GM23248 (cell line): ENCODE measurements at regions not wholly inside any gene's neighbourhood (a gene's known extent, or its start where the extent isn't known, plus 50 kb on each side); places are given as distances from the start of the nearest gene placed in this dataset.

Source experiments
- DNase-seq: peaks from one replicate; pipeline ENCODE4 v3.0.0-alpha.2; 2015
- H2AFZ ChIP-seq: fragments of 200-600 bp; sonication (generic); 2 replicates; pipeline ENCODE4 v1.6.1; 2016; ENCODE audit warnings: antibody characterized with exemption
- H3F3A ChIP-seq: fragments of 200-600 bp; sonication (generic); 2 replicates; pipeline ENCODE4 v1.6.1; 2016; ENCODE audit warnings: mild to moderate bottlenecking, antibody characterized with exemption, mixed run types; ENCODE audit not compliant: insufficient read depth
- H3K27ac ChIP-seq: fragments of 200-600 bp; sonication (generic); 2 replicates; pipeline ENCODE4 v1.5.1; 2016; ENCODE audit warnings: mild to moderate bottlenecking
- H3K27me3 ChIP-seq: fragments of 200-600 bp; sonication (generic); replicated peaks from 2 replicates; pipeline ENCODE4 v1.6.1; 2016; ENCODE audit warnings: mild to moderate bottlenecking; ENCODE audit not compliant: insufficient read depth
- H3K36me3 ChIP-seq: fragments of 200-600 bp; sonication (generic); 2 replicates; pipeline ENCODE4 v1.6.1; 2016; ENCODE audit warnings: low read depth, mild to moderate bottlenecking
- H3K4me1 ChIP-seq: fragments of 200-600 bp; sonication (generic); 2 replicates; pipeline ENCODE4 v1.6.1; 2016; ENCODE audit warnings: mild to moderate bottlenecking; ENCODE audit not compliant: insufficient read depth
- H3K4me2 ChIP-seq: fragments of 200-600 bp; sonication (generic); one replicate; pipeline ENCODE4 v1.6.1; 2016; ENCODE audit warnings: mild to moderate bottlenecking; ENCODE audit not compliant: unreplicated experiment
- H3K4me3 ChIP-seq: fragments of 200-600 bp; sonication (generic); 2 replicates; pipeline ENCODE4 v1.5.1; 2016; ENCODE audit warnings: mild to moderate bottlenecking
- H3K79me2 ChIP-seq: fragments of 200-600 bp; sonication (generic); 2 replicates; pipeline ENCODE4 v1.6.1; 2016; ENCODE audit warnings: mild to moderate bottlenecking; ENCODE audit not compliant: insufficient read depth
- H3K9ac ChIP-seq: fragments of 200-600 bp; sonication (generic); 2 replicates; pipeline ENCODE4 v1.6.1; 2016; ENCODE audit warnings: mild to moderate bottlenecking
- H3K9me2 ChIP-seq: fragments of 200-600 bp; sonication (generic); 2 replicates; pipeline ENCODE4 v1.6.1; 2016; ENCODE audit warnings: mixed run types, mild to moderate bottlenecking, moderate library complexity; ENCODE audit not compliant: insufficient read depth
- H3K9me3 ChIP-seq: fragments of 200-600 bp; sonication (generic); one replicate; pipeline ENCODE4 v1.6.1; 2017; ENCODE audit warnings: low read depth
- H4K20me1 ChIP-seq: fragments of 200-600 bp; sonication (generic); 2 replicates; pipeline ENCODE4 v1.6.0; 2016; ENCODE audit not compliant: insufficient read depth
- EZH2 ChIP-seq: fragments of 200-600 bp; sonication (generic); IDR thresholded peaks from 2 replicates; pipeline ENCODE4 v1.6.1; 2018; ENCODE audit warnings: antibody characterized with exemption, mild to moderate bottlenecking; ENCODE audit not compliant: insufficient read depth, poor library complexity, severe bottlenecking
- EZH2phosphoT487 ChIP-seq: fragments of 200-600 bp; sonication (generic); IDR thresholded peaks from 2 replicates; pipeline ENCODE4 v1.6.1; 2018; ENCODE audit warnings: antibody characterized with exemption, moderate library complexity, mild to moderate bottlenecking, low read depth; ENCODE audit not compliant: insufficient read depth
- WGBS, 2 experiments: methylation state at CpG; one replicate each; pipeline ENCODE4 v1.1.6; 2015 to 2017; ENCODE audit warnings: low lambda C conversion rate in 2 of 2, low coverage in 1 of 2; ENCODE audit errors: missing lambda C conversion rate in 2 of 2; 5-methylcytosine and 5-hydroxymethylcytosine counted together
- in situ Hi-C: fragments of 300-500 bp; cut with MboI; formaldehyde crosslinking; loops from 2 replicates; pipeline ENCODE4 v1.15.0; 2020

DNA sequence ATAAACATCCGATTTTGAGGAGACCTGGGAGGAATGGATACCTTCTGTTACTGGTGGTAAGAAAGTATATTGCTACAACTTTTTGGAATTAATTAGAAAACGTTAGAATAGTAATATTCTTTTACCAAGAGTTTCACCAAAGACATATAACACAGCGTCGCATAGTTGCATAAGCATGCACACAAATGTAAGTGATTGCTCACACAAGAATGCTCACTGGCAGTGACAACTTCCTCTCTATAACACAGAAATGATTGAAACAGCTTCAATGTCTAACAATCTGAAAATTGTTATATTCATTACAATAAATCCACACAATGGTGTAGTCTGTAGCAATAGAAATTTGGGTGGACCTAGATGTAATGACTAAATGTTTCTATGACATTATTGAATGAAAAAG, 998.6 kb downstream of the TTLL7 start:
- in situ Hi-C loops = no loop called here
- WGBS, 2 experiments = 67 to 72% methylated on average over 4 of the region's 4 CpGs
- DNase-seq = peak; percentile 14

DNA sequence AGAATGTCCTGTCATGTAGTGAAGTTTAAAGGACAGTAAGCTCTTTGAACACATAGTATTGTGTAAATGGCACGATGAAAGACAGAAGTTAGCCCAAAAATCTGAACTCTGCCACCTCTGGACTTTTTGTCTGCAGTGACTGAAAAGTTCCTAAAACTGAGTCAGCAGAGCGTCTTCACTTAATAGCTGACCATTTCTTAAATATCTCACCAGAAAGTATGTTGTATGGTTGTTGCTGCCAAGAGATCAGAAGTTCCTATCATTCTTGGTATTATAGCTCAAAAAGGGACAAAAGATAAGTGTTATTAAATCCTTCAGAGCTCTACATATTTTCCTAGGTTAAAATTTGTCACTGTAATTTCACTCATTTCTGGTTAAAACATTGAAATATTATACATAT, 1003.0 kb downstream of the TTLL7 start:
- H3K4me3 ChIP-seq = no peak overlapping the region
- no peaks in the 10 kb centered on the region for H3K27me3 ChIP-seq
- peaks cover 13% of the 10 kb centered on the region for H3K4me1 ChIP-seq
- H3K79me2 ChIP-seq = no peaks in the 10 kb centered on the region
- no peaks in the 10 kb centered on the region for H3K9me3 ChIP-seq
- WGBS, 2 experiments = 35% methylated on average over 2 of the region's 2 CpGs
- H3K27ac ChIP-seq = no peak overlapping the region
- TF ChIP-seq EZH2phosphoT487 = no peak
- no peak for TF ChIP-seq EZH2
- H3K9me2 ChIP-seq = no peaks in the 10 kb centered on the region
- no peaks in the 10 kb centered on the region for H3F3A ChIP-seq
- H3K36me3 ChIP-seq = no peaks in the 10 kb centered on the region
- H3K9ac ChIP-seq = no peak overlapping the region
- no peaks in the 10 kb centered on the region for H4K20me1 ChIP-seq
- peak overlapping the region; percentile 44 for H3K4me2 ChIP-seq
- in situ Hi-C loops = no loop called here
- H2AFZ ChIP-seq = 0 out of 2 replicates have a peak overlapping the region, but pooled peaks have one; percentile 7
- DNase-seq = peak; percentile 28

More for the DNA sequence above, 998.6 kb downstream of the TTLL7 start:
- no peaks in the 10 kb centered on the region for H4K20me1 ChIP-seq
- no peak overlapping the region for H3K4me3 ChIP-seq
- H3K9ac ChIP-seq = no peak overlapping the region
- H2AFZ ChIP-seq = no peak overlapping the region
- no peaks in the 10 kb centered on the region for H3K36me3 ChIP-seq
- H3K79me2 ChIP-seq = no peaks in the 10 kb centered on the region
- no peaks in the 10 kb centered on the region for H3K9me2 ChIP-seq
- no peaks in the 10 kb centered on the region for H3K9me3 ChIP-seq
- no peak overlapping the region for H3K27ac ChIP-seq
- no peak for TF ChIP-seq EZH2
- TF ChIP-seq EZH2phosphoT487 = no peak
- H3K4me1 ChIP-seq = peaks cover 10% of the 10 kb centered on the region
- H3F3A ChIP-seq = no peaks in the 10 kb centered on the region
- no peak overlapping the region for H3K4me2 ChIP-seq
- no peaks in the 10 kb centered on the region for H3K27me3 ChIP-seq

- Histone ChIP-seq H3K9me2 (no peaks in the 10 kb centered on the region), H3K4me2 (no peak overlapping the region), H2AFZ (no peak overlapping the region), H3K27me3 (no peaks in the 10 kb centered on the region), H3F3A (no peaks in the 10 kb centered on the region), H3K9me3 (no peaks in the 10 kb centered on the region), H4K20me1 (no peaks in the 10 kb centered on the region), H3K4me1 (peaks cover 13% of the 10 kb centered on the region), H3K9ac (no peak overlapping the region), H3K27ac (no peak overlapping the region), H3K79me2 (no peaks in the 10 kb centered on the region), H3K36me3 (no peaks in the 10 kb centered on the region), H3K4me3 (no peak overlapping the region)
- TF ChIP-seq EZH2phosphoT487 (no peak), EZH2 (no peak)
- in situ Hi-C loops = no loop called here
- WGBS, 2 experiments = 8 to 17% methylated on average over 3 of the region's 3 CpGs
- DNase-seq = peak; percentile 40
Measured at GRCh38 chr1:82994616-82995263, 1004.2 kb downstream of the TTLL7 start.

DNA sequence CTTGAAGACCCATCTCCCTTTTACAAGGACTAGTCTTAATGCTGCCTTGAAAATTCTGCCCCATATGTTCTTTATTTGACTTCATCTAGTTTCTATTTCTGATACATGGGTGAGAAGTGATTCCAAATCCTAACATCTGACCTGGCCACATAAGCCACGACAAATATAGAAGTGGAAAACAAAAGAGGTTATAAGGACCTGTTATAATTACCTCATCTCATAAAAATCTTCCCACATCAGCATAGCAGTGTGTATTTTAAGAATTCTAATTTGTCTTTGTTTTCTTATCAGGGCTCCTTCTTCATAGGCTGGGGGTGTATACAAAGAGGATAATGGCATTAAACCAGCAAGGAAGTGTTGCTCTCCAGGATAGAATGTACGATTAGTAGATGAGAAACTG, 1007.4 kb downstream of the TTLL7 start:
- Histone ChIP-seq H4K20me1 (no peaks in the 10 kb centered on the region), H3K27ac (no peak overlapping the region), H3K4me3 (no peak overlapping the region), H3K4me1 (peaks cover 13% of the 10 kb centered on the region), H3K36me3 (no peaks in the 10 kb centered on the region), H3K9me3 (no peaks in the 10 kb centered on the region), H3F3A (no peaks in the 10 kb centered on the region), H3K4me2 (no peak overlapping the region), H3K9me2 (no peaks in the 10 kb centered on the region), H3K9ac (no peak overlapping the region), H3K79me2 (no peaks in the 10 kb centered on the region), H3K27me3 (no peaks in the 10 kb centered on the region), H2AFZ (no peak overlapping the region)
- in situ Hi-C loops = no loop called here
- WGBS, 2 experiments = 33 to 55% methylated on average over 2 of the region's 2 CpGs
- TF ChIP-seq EZH2 = no peak
- no peak for TF ChIP-seq EZH2phosphoT487
- no peak for DNase-seq
